Activated B cell treated with CpG ODN at 0.5 μM for 24 hours (primary cell): ENCODE measurements at regions not wholly inside any gene's neighbourhood (a gene's known extent, or its start where the extent isn't known, plus 50 kb on each side); places are given as distances from the start of the nearest gene placed in this dataset.

Experiments used
- ATAC-seq: fragments of 200-7000 bp; cut with Tn5 transposase; one replicate; pipeline ENCODE4 v1.10.0; 2021; ENCODE audit warnings: low read depth, mild to moderate bottlenecking, moderate library complexity
- CTCF ChIA-PET: fragments of 350-600 bp; sonication (Branson Sonifier 250); formaldehyde crosslinking; loops from one replicate; lab custom pipeline; 2021; ENCODE audit warnings: antibody characterized with exemption; lab: Charles Lee
- POLR2A ChIA-PET: fragments of 350-600 bp; sonication (Branson Sonifier 250); formaldehyde crosslinking; loops from one replicate; lab custom pipeline; 2021; ENCODE audit warnings: antibody characterized with exemption; lab: Charles Lee
- DNase-seq: peaks from one replicate; pipeline ENCODE4 v3.0.0; 2022
- H3K27ac Mint-ChIP-seq: one replicate; pipeline ENCODE4 v1.8.0; 2020; ENCODE audit warnings: mixed read lengths
- H3K27me3 Mint-ChIP-seq: one replicate; pipeline ENCODE4 v1.8.0; 2021; ENCODE audit warnings: mixed read lengths
- H3K36me3 Mint-ChIP-seq: one replicate; pipeline ENCODE4 v1.8.0; 2021; ENCODE audit warnings: low read depth, mixed read lengths
- H3K4me1 Mint-ChIP-seq: one replicate; pipeline ENCODE4 v1.8.0; 2021; ENCODE audit warnings: mixed read lengths
- H3K4me3 Mint-ChIP-seq: one replicate; pipeline ENCODE4 v1.8.0; 2020; ENCODE audit warnings: mild to moderate bottlenecking, mixed read lengths
- H3K9me3 Mint-ChIP-seq: one replicate; pipeline ENCODE4 v1.8.0; 2020; ENCODE audit warnings: mixed read lengths
- intact Hi-C: fragments of 100-400 bp; cut with micrococcal nuclease; formaldehyde crosslinking; loops from one replicate; pipeline ENCODE4 v1.15.1; 2024
- TF ChIP-seq, protein P1 (sequence below): fragments of 200-600 bp; IDR thresholded peaks from one replicate; pipeline ENCODE4 v1.8.0; 2022; ENCODE audit warnings: antibody characterized with exemption, mild to moderate bottlenecking

GRCh38 chr18:77501266-77501665, 251.6 kb downstream of the GALR1 start:
- Mint-ChIP-seq H3K36me3 (no peaks in the 10 kb centered on the region), H3K27me3 (no peaks in the 10 kb centered on the region), H3K9me3 (no peaks in the 10 kb centered on the region), H3K27ac (no peak overlapping the region), H3K4me1 (no peaks in the 10 kb centered on the region), H3K4me3 (no peak overlapping the region)
- DNase-seq, result no peak
- intact Hi-C loops, result no loop called here
- ChIA-PET POLR2A (no interaction called here), CTCF (no interaction called here)
- ATAC-seq, result no peak
- TF ChIP-seq, protein P1, sequence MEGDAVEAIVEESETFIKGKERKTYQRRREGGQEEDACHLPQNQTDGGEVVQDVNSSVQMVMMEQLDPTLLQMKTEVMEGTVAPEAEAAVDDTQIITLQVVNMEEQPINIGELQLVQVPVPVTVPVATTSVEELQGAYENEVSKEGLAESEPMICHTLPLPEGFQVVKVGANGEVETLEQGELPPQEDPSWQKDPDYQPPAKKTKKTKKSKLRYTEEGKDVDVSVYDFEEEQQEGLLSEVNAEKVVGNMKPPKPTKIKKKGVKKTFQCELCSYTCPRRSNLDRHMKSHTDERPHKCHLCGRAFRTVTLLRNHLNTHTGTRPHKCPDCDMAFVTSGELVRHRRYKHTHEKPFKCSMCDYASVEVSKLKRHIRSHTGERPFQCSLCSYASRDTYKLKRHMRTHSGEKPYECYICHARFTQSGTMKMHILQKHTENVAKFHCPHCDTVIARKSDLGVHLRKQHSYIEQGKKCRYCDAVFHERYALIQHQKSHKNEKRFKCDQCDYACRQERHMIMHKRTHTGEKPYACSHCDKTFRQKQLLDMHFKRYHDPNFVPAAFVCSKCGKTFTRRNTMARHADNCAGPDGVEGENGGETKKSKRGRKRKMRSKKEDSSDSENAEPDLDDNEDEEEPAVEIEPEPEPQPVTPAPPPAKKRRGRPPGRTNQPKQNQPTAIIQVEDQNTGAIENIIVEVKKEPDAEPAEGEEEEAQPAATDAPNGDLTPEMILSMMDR, result no peak

DNA sequence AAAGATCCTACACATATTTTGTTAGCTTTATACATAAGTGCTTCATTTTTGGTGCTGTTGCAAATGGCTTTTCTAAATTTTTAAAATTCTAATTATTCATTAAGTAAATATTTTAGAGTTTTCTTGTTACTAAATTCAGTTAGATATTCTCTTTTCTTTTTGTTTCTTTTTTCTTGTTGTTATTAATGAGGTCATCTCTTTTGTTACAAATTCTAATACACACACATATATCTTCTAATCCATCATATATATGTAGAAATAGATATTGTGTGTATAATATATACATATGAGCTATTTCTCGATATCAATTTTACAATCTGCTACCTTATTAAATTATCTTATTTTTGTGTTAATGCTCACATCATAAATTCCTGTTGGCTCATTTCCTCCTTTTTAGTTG, 255.9 kb downstream of the GALR1 start:
- Mint-ChIP-seq H3K36me3 (no peaks in the 10 kb centered on the region), H3K27me3 (peaks cover 2% of the 10 kb centered on the region), H3K27ac (no peak overlapping the region), H3K4me1 (no peaks in the 10 kb centered on the region), H3K9me3 (peaks cover 2% of the 10 kb centered on the region), H3K4me3 (no peak overlapping the region)
- intact Hi-C loops, result no loop called here
- no peak for ATAC-seq
- ChIA-PET CTCF (no interaction called here), POLR2A (no interaction called here)
- DNase-seq, result no peak
- TF ChIP-seq, protein P1, result no peak

- H3K27ac Mint-ChIP-seq, result no peak overlapping the region
- H3K9me3 Mint-ChIP-seq, result peaks cover 2% of the 10 kb centered on the region
- no peaks in the 10 kb centered on the region for H3K36me3 Mint-ChIP-seq
- ATAC-seq (no peak), DNase-seq (no peak)
- H3K27me3 Mint-ChIP-seq, result peaks cover 2% of the 10 kb centered on the region
- TF ChIP-seq, protein P1, result no peak
- intact Hi-C loops, result no loop called here
- H3K4me3 Mint-ChIP-seq, result no peak overlapping the region
- ChIA-PET POLR2A (no interaction called here), CTCF (no interaction called here)
- no peaks in the 10 kb centered on the region for H3K4me1 Mint-ChIP-seq
These were observed 262.5 kb downstream of the GALR1 start for GRCh38 chr18:77512152-77512551.

- intact Hi-C loops, result no loop called here
- Mint-ChIP-seq H3K9me3 (no peaks in the 10 kb centered on the region), H3K27me3 (no peaks in the 10 kb centered on the region), H3K4me3 (no peak overlapping the region), H3K27ac (no peak overlapping the region), H3K36me3 (no peaks in the 10 kb centered on the region), H3K4me1 (no peaks in the 10 kb centered on the region)
- ChIA-PET POLR2A (no interaction called here), CTCF (no interaction called here)
- no peak for ATAC-seq
- TF ChIP-seq, protein P1, result no peak
- no peak for DNase-seq
These were observed 268.3 kb downstream of the GALR1 start for GRCh38 chr18:77517901-77518300.

DNA sequence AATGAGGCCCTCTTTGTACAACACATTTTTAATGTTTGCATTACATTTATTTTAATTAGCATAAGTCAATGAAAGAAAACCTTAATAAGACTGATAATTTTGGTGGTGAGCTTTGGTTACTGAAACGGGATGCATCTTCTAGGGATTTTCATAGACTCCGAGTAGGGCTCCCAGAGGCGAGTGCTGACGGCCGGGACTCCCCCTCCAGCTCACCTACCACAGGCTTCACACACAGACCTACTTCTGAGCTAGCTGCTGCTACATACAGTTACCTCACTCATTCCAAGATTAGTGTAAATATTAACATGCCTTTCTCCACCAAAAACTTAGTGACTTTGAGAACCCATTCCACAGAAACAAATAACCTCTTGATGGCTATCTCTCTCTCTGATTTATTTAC, 271.1 kb downstream of the GALR1 start:
- no peak overlapping the region for H3K27ac Mint-ChIP-seq
- no peaks in the 10 kb centered on the region for H3K36me3 Mint-ChIP-seq
- H3K27me3 Mint-ChIP-seq, result no peaks in the 10 kb centered on the region
- H3K9me3 Mint-ChIP-seq, result no peaks in the 10 kb centered on the region
- TF ChIP-seq, protein P1, result no peak
- intact Hi-C loops, result no loop called here
- ChIA-PET POLR2A (no interaction called here), CTCF (no interaction called here)
- no peak for DNase-seq
- no peak for ATAC-seq
- H3K4me3 Mint-ChIP-seq, result no peak overlapping the region
- no peaks in the 10 kb centered on the region for H3K4me1 Mint-ChIP-seq
